ENCODE measurements at regions not wholly inside any gene's neighbourhood (a gene's known extent, or its start where the extent isn't known, plus 50 kb on each side); places are given as distances from the start of the nearest gene placed in this dataset.

DNA sequence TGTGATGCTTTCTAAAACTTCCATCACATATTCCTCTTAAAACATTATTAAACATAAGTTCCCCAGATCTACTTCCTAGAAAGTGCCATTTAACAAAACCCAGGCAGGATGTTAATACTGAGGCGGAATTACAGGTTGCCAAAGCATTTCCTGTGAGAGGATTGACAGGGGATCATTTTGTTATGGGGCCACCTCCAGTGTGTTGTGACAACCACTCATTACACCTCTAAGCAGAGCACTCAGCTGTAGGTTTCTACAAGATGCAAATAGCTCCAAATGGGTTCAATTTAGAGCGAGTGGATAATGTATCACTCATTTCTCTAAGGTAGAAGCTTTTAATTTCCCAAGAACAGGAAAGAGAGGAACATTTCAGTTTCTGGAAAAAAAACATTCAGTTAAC is 1429.5 kb upstream of the ACVR2A start:
- Histone ChIP-seq H3K4me1 (ENCODE audit: insufficient read depth, low read length, poor library complexity, severe bottlenecking) (peaks cover 27% of the 10 kb centered on the region), H3K27me3 (replicated peaks; ENCODE audit: insufficient read depth, low read depth, low read length, poor library complexity) (no peaks in the 10 kb centered on the region), H3K4me3 (ENCODE audit: low read depth, low read length, poor library complexity, severe bottlenecking) (no peak overlapping the region), H3K36me3 (ENCODE audit: insufficient read depth, low read length, poor library complexity, severe bottlenecking) (no peaks in the 10 kb centered on the region), H3K27ac (ENCODE audit: low read depth, low read length, poor library complexity, severe bottlenecking) (no peak overlapping the region), H3K9me3 (ENCODE audit: low read depth, low read length, poor library complexity, severe bottlenecking) (no peaks in the 10 kb centered on the region)
- POLR2A ChIA-PET (ENCODE audit: low non-redundant PET) = no interaction called here
- CTCF ChIA-PET = no interaction called here
- intact Hi-C loops (cut with micrococcal nuclease; ENCODE audit: unreplicated experiment) = no loop called here
- TF ChIP-seq, protein P1, sequence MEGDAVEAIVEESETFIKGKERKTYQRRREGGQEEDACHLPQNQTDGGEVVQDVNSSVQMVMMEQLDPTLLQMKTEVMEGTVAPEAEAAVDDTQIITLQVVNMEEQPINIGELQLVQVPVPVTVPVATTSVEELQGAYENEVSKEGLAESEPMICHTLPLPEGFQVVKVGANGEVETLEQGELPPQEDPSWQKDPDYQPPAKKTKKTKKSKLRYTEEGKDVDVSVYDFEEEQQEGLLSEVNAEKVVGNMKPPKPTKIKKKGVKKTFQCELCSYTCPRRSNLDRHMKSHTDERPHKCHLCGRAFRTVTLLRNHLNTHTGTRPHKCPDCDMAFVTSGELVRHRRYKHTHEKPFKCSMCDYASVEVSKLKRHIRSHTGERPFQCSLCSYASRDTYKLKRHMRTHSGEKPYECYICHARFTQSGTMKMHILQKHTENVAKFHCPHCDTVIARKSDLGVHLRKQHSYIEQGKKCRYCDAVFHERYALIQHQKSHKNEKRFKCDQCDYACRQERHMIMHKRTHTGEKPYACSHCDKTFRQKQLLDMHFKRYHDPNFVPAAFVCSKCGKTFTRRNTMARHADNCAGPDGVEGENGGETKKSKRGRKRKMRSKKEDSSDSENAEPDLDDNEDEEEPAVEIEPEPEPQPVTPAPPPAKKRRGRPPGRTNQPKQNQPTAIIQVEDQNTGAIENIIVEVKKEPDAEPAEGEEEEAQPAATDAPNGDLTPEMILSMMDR (conservative IDR thresholded peaks at IDR 0.05; ENCODE audit: low read depth, low read length) = no peak
- no peak for TF ChIP-seq EZH2 (IDR thresholded peaks at IDR 0.05; ENCODE audit: borderline replicate concordance, low read depth, low read length, poor library complexity, severe bottlenecking)
- no TSS peak for BruUV-seq (replicated peaks)
- peak; percentile 87 for DNase-seq (ENCODE audit: low spot score)

DNA sequence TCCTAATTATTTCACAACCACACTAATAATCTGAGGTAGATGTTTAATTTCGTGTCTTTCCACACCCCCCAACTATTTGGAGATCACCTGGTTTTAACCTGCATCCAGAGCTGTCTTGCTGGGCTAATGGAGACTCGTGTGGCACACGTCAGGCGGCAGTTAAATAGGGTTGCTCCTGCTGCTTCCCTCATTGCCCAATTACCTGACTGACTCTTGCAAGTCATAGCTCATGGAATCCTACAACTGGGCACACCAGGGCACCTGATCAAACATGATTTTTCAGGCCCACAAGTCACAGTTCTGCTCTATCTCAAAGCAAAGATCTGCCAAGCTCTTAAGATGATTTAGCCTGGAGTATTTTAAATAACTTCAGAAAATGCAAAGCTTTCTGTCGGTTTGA is 1430.4 kb upstream of the ACVR2A start:
- no peak for DNase-seq (ENCODE audit: low spot score)
- Histone ChIP-seq H3K27me3 (replicated peaks; ENCODE audit: insufficient read depth, low read depth, low read length, poor library complexity) (no peaks in the 10 kb centered on the region), H3K4me1 (ENCODE audit: insufficient read depth, low read length, poor library complexity, severe bottlenecking) (peaks cover 27% of the 10 kb centered on the region), H3K4me3 (ENCODE audit: low read depth, low read length, poor library complexity, severe bottlenecking) (no peak overlapping the region), H3K36me3 (ENCODE audit: insufficient read depth, low read length, poor library complexity, severe bottlenecking) (no peaks in the 10 kb centered on the region), H3K9me3 (ENCODE audit: low read depth, low read length, poor library complexity, severe bottlenecking) (no peaks in the 10 kb centered on the region), H3K27ac (ENCODE audit: low read depth, low read length, poor library complexity, severe bottlenecking) (peak overlapping the region; percentile 34)
- BruUV-seq (replicated peaks) = no TSS peak
- intact Hi-C loops (cut with micrococcal nuclease; ENCODE audit: unreplicated experiment) = no loop called here
- ChIA-PET POLR2A (ENCODE audit: low non-redundant PET) (no interaction called here), CTCF (no interaction called here)
- no peak for TF ChIP-seq EZH2 (IDR thresholded peaks at IDR 0.05; ENCODE audit: borderline replicate concordance, low read depth, low read length, poor library complexity, severe bottlenecking)
- TF ChIP-seq, protein P1 (conservative IDR thresholded peaks at IDR 0.05; ENCODE audit: low read depth, low read length) = no peak

DNA sequence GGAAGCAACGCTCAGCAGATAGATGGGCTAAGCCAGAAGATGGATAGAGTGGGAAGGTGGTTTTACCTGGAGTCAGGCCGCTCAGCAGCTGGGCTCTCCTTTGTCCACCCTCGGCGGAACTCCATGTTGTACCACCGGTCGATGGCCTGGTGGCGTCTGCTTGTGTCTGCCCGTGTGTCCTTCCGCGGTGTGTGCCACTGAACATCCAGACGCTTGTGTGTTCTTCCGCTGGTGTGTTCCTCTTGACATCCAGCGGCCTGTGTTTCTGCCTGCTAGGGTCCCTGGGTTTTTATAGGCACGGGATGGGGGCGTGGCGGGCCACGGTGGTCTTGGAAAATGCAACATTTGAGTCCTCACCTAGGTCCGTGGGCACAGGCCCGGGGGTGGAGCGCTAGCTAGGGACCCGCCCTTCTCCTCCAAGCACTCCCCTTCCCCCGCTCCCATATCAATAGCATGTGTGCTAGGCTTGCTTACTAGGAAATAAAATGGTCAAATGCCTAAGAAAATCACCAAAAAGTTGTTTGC is 1431.7 kb upstream of the ACVR2A start:
- DNase-seq (ENCODE audit: low spot score) = no peak
- CTCF ChIA-PET = no interaction called here
- no peak for TF ChIP-seq EZH2 (IDR thresholded peaks at IDR 0.05; ENCODE audit: borderline replicate concordance, low read depth, low read length, poor library complexity, severe bottlenecking)
- TF ChIP-seq, protein P1 (conservative IDR thresholded peaks at IDR 0.05; ENCODE audit: low read depth, low read length) = no peak
- H3K9me3 ChIP-seq (ENCODE audit: low read depth, low read length, poor library complexity, severe bottlenecking) = no peaks in the 10 kb centered on the region
- BruUV-seq (replicated peaks) = no TSS peak
- H3K27ac ChIP-seq (ENCODE audit: low read depth, low read length, poor library complexity, severe bottlenecking) = no peak overlapping the region
- H3K27me3 ChIP-seq (replicated peaks; ENCODE audit: insufficient read depth, low read depth, low read length, poor library complexity) = no peaks in the 10 kb centered on the region
- no peaks in the 10 kb centered on the region for H3K36me3 ChIP-seq (ENCODE audit: insufficient read depth, low read length, poor library complexity, severe bottlenecking)
- H3K4me1 ChIP-seq (ENCODE audit: insufficient read depth, low read length, poor library complexity, severe bottlenecking) = peaks cover 27% of the 10 kb centered on the region
- H3K4me3 ChIP-seq (ENCODE audit: low read depth, low read length, poor library complexity, severe bottlenecking) = no peak overlapping the region
- intact Hi-C loops (cut with micrococcal nuclease; ENCODE audit: unreplicated experiment) = no loop called here
- POLR2A ChIA-PET (ENCODE audit: low non-redundant PET) = no interaction called here
